HCT116 (cell line): ENCODE measurements at regions not wholly inside any gene's neighbourhood (a gene's known extent, or its start where the extent isn't known, plus 50 kb on each side); places are given as distances from the start of the nearest gene placed in this dataset.

Source experiments
- CEBPB ChIP-seq: IDR thresholded peaks from 2 replicates; pipeline ENCODE4 v1.6.1; 2012; ENCODE audit warnings: low read depth
- CTCF ChIP-seq, 3 experiments: fragments of 200-600 bp in 1 of 3; sonication (generic) in 1 of 3; IDR thresholded peaks in 2 of 3; conservative IDR thresholded peaks in 1 of 3; 2 replicates each; pipeline ENCODE4 v1.5.1; 2012 to 2017; ENCODE audit warnings: low read depth in 2 of 3, low read length in 2 of 3, antibody characterized with exemption in 1 of 3, borderline replicate concordance in 1 of 3, control low read depth in 1 of 3, mild to moderate bottlenecking in 1 of 3, mixed read lengths in 1 of 3, mixed run types in 1 of 3, moderate library complexity in 1 of 3; ENCODE audit not compliant: insufficient read depth in 1 of 3
- POLR2A ChIP-seq: IDR thresholded peaks from 2 replicates; pipeline ENCODE4 v1.7.0; 2011; ENCODE audit warnings: borderline replicate concordance; ENCODE audit not compliant: insufficient read depth, insufficient read length; ENCODE audit errors: extremely low read depth
- SRF ChIP-seq: IDR thresholded peaks from 2 replicates; pipeline ENCODE4 v1.6.1; 2012; ENCODE audit warnings: low read depth
- TCF7L2 ChIP-seq: IDR thresholded peaks from 2 replicates; pipeline ENCODE4 v1.7.0; 2011; ENCODE audit warnings: borderline replicate concordance, inconsistent platforms; ENCODE audit not compliant: insufficient read depth, insufficient read length; ENCODE audit errors: extremely low read depth

- TF ChIP-seq CTCF (IDR thresholded peaks at IDR 0.05 in 2 of 3, conservative IDR thresholded peaks at IDR 0.05 in 1 of 3; ENCODE audit: borderline replicate concordance in 1 of 3, insufficient read depth in 1 of 3, low read depth in 2 of 3, low read length in 2 of 3) (no peak), POLR2A (no peak), SRF (no peak), CEBPB (no peak), TCF7L2 (no peak)
These were observed 139.7 kb upstream of the TFPI start for GRCh38 chr2:187693923-187694322.
